Neural crest cell (in vitro differentiated cells): ENCODE measurements at regions not wholly inside any gene's neighbourhood (a gene's known extent, or its start where the extent isn't known, plus 50 kb on each side); places are given as distances from the start of the nearest gene placed in this dataset.
"Not testable (repeated sequence)": the region's sequence is repeated elsewhere in the genome, so short reads cannot be mapped to it uniquely, and the experiment has no call there.

Experiments
- DNase-seq: peaks from one replicate; pipeline ENCODE4 v3.0.0; 2021; ENCODE audit warnings: low read depth, mixed read lengths, low spot score
- H3K27ac Mint-ChIP-seq: one replicate; pipeline ENCODE4 v1.8.0; 2021; ENCODE audit warnings: mild to moderate bottlenecking, mixed read lengths; ENCODE audit not compliant: unreplicated experiment
- H3K27me3 Mint-ChIP-seq: 2 replicates; pipeline ENCODE4 v1.8.0; 2021; ENCODE audit warnings: low read depth, mild to moderate bottlenecking, mixed read lengths
- H3K36me3 Mint-ChIP-seq: 2 replicates; pipeline ENCODE4 v1.8.0; 2021; ENCODE audit warnings: low read depth, mild to moderate bottlenecking, mixed read lengths
- H3K4me1 Mint-ChIP-seq: 2 replicates; pipeline ENCODE4 v1.8.0; 2021; ENCODE audit warnings: mixed read lengths
- H3K4me3 Mint-ChIP-seq: one replicate; pipeline ENCODE4 v1.8.0; 2021; ENCODE audit warnings: mild to moderate bottlenecking, mixed read lengths
- H3K9me3 Mint-ChIP-seq: 2 replicates; pipeline ENCODE4 v1.8.0; 2021; ENCODE audit warnings: mixed read lengths
- CTCF ChIP-seq: fragments of 200-600 bp; sonication (generic); conservative IDR thresholded peaks from 2 replicates; pipeline ENCODE4 v1.5.0; 2021; ENCODE audit warnings: antibody characterized with exemption, mild to moderate bottlenecking

- Mint-ChIP-seq H3K27ac (no peak overlapping the region), H3K27me3 (no peaks in the 10 kb centered on the region), H3K4me3 (no peak overlapping the region), H3K9me3 (no peaks in the 10 kb centered on the region), H3K4me1 (peaks cover 4% of the 10 kb centered on the region), H3K36me3 (no peaks in the 10 kb centered on the region)
- TF ChIP-seq CTCF: no peak
- DNase-seq: no peak
Observed at GRCh38 chr19:30848636-30849425, 476.6 kb downstream of the ZNF536 start.

DNA sequence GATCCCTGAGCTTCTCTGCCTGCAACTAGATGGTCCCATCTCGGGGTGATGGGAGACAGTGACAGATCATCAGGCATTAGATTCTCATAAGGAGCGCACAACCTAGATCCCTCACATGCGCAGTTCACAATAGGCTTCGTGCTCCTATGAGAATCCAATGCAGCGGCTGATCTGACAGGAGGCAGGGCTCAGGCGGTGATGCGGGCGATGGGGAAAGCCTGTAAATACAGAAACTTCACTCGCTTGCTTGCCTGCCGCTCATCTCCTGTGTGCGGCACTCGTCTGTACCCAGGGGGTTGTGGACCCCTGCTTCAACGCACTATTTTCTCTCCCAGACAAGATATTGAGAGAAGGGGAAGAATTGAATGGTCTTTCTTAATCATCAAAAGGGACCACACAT is 473.9 kb downstream of the ZNF536 start:
- no peak overlapping the region for H3K27ac Mint-ChIP-seq
- no peaks in the 10 kb centered on the region for H3K9me3 Mint-ChIP-seq
- H3K27me3 Mint-ChIP-seq: no peaks in the 10 kb centered on the region
- no peak overlapping the region for H3K4me3 Mint-ChIP-seq
- no peaks in the 10 kb centered on the region for H3K36me3 Mint-ChIP-seq
- DNase-seq: no peak
- H3K4me1 Mint-ChIP-seq: peaks cover 4% of the 10 kb centered on the region
- no peak for TF ChIP-seq CTCF

GRCh38 chr19:30842926-30843325 is 470.7 kb downstream of the ZNF536 start:
- no peaks in the 10 kb centered on the region for H3K4me1 Mint-ChIP-seq
- no peak for DNase-seq
- no peak for TF ChIP-seq CTCF

DNA sequence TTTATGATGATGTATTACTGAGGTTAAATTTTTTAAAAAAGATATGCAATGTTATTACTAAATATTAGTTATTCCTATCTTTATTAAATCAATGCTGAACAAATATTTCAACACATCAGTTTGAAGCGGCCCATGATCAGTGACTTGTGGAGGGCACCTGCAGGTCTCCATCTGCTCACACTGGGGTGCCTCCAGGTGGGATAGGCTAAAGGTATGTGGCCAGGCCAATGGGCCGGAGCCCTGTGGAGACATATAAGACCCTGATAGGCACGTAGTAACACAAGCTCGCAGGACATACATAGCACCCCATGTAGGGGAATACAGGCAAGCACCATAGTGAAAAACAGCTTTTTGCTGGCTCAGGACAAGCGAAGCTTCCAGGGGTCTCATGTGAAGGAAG is 469.8 kb downstream of the ZNF536 start:
- Mint-ChIP-seq H3K4me3 (no peak overlapping the region), H3K9me3 (no peaks in the 10 kb centered on the region), H3K4me1 (no peaks in the 10 kb centered on the region), H3K36me3 (no peaks in the 10 kb centered on the region), H3K27me3 (peaks cover 4% of the 10 kb centered on the region), H3K27ac (no peak overlapping the region)
- TF ChIP-seq CTCF: no peak
- no peak for DNase-seq

More at GRCh38 chr19:30842926-30843325, 470.7 kb downstream of the ZNF536 start:
- no peaks in the 10 kb centered on the region for H3K9me3 Mint-ChIP-seq
- H3K27ac Mint-ChIP-seq: no peak overlapping the region
- no peak overlapping the region for H3K4me3 Mint-ChIP-seq
- no peaks in the 10 kb centered on the region for H3K36me3 Mint-ChIP-seq
- H3K27me3 Mint-ChIP-seq: peaks cover 4% of the 10 kb centered on the region

- no peak overlapping the region for H3K4me3 Mint-ChIP-seq
- H3K9me3 Mint-ChIP-seq: peaks cover 6% of the 10 kb centered on the region
- H3K4me1 Mint-ChIP-seq: no peaks in the 10 kb centered on the region
- no peak overlapping the region for H3K27ac Mint-ChIP-seq
- DNase-seq: no peak
- TF ChIP-seq CTCF: no peak
- no peaks in the 10 kb centered on the region for H3K36me3 Mint-ChIP-seq
- peaks cover 13% of the 10 kb centered on the region for H3K27me3 Mint-ChIP-seq
Observed at GRCh38 chr19:30830875-30831274, 458.7 kb downstream of the ZNF536 start.

DNA sequence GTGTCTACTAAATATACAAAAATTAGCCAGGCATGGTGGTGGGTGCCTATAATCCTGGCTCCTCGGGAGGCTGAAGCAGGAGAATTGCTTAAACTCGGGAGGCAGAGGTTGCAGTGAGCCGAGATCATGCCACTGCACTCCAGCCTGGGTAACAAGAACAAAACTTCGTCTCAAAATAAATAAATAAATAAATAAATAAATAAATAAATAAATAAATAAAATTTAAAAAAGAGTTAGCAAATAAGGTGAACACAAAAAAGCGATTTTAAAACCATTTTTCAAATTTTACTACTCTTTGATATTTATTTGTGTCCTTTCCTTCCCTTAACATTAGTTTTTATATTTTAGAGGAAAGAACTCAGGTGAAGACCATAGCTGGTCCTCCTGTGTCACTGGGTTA is 453.3 kb downstream of the ZNF536 start:
- H3K36me3 Mint-ChIP-seq, H3K27me3 Mint-ChIP-seq, H3K4me3 Mint-ChIP-seq, DNase-seq, H3K27ac Mint-ChIP-seq, H3K4me1 Mint-ChIP-seq: not testable (repeated sequence)
- peaks cover 10% of the 10 kb centered on the region for H3K9me3 Mint-ChIP-seq
